ENCODE measurements at regions not wholly inside any gene's neighbourhood (a gene's known extent, or its start where the extent isn't known, plus 50 kb on each side); places are given as distances from the start of the nearest gene placed in this dataset.

DNA sequence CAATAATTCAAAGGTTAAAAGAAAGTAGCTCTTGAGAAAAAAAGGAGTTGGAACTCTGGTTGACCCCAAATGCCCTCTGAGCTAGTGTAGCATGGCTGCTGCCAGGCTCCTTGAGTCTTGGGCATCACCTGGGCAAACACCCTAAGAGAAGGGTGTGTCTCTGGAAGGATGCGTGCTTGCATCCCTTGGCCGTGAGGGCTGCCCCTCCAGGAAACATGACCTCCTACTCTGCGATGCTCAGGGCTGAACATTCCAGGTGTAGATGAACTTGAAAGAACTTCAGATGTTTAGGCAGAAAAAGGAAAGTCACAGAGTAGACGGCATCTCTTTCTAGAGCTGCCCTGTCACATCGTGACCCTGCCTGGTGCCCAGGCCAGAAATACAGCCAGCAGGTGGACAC lies 189.4 kb upstream of the TCERG1L start:
- Histone ChIP-seq H3K36me3 (ENCODE audit: low read depth, low read length) (no peaks in the 10 kb centered on the region), H3K79me2 (ENCODE audit: low read length) (no peaks in the 10 kb centered on the region), H3K27ac (ENCODE audit: low read length) (no peak overlapping the region), H2AFZ (ENCODE audit: low read length) (no peak overlapping the region), H3K4me1 (ENCODE audit: insufficient read depth, low read length) (no peaks in the 10 kb centered on the region), H3K9me3 (ENCODE audit: low read length) (no peaks in the 10 kb centered on the region), H3F3A (ENCODE audit: low read length, unreplicated experiment) (no peaks in the 10 kb centered on the region), H3K27me3 (ENCODE audit: low read length) (no peaks in the 10 kb centered on the region), H3K4me2 (ENCODE audit: low read length) (no peak overlapping the region), H3K9ac (ENCODE audit: low read length) (no peak overlapping the region), H4K20me1 (ENCODE audit: low read length) (no peaks in the 10 kb centered on the region), H3K4me3 (ENCODE audit: low read length) (no peak overlapping the region), H3K9me2 (replicated peaks; ENCODE audit: low read length) (no peaks in the 10 kb centered on the region)
- DNase-seq (no peak), ATAC-seq (no peak)
- ChIA-PET CTCF (no interaction called here), POLR2A (ENCODE audit: unreplicated experiment) (no interaction called here)
- BruUV-seq (replicated peaks) = no TSS peak
- intact Hi-C loops (cut with micrococcal nuclease) = no loop called here
- no peak for TF ChIP-seq EZH2phosphoT487 (IDR thresholded peaks at IDR 0.05; ENCODE audit: borderline replicate concordance, low read length)
- TF ChIP-seq, protein P1, sequence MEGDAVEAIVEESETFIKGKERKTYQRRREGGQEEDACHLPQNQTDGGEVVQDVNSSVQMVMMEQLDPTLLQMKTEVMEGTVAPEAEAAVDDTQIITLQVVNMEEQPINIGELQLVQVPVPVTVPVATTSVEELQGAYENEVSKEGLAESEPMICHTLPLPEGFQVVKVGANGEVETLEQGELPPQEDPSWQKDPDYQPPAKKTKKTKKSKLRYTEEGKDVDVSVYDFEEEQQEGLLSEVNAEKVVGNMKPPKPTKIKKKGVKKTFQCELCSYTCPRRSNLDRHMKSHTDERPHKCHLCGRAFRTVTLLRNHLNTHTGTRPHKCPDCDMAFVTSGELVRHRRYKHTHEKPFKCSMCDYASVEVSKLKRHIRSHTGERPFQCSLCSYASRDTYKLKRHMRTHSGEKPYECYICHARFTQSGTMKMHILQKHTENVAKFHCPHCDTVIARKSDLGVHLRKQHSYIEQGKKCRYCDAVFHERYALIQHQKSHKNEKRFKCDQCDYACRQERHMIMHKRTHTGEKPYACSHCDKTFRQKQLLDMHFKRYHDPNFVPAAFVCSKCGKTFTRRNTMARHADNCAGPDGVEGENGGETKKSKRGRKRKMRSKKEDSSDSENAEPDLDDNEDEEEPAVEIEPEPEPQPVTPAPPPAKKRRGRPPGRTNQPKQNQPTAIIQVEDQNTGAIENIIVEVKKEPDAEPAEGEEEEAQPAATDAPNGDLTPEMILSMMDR (conservative IDR thresholded peaks at IDR 0.05; ENCODE audit: low read depth, low read length) = no peak
- no peak for TF ChIP-seq EZH2 (IDR thresholded peaks at IDR 0.05; ENCODE audit: low read length, unreplicated experiment)

DNA sequence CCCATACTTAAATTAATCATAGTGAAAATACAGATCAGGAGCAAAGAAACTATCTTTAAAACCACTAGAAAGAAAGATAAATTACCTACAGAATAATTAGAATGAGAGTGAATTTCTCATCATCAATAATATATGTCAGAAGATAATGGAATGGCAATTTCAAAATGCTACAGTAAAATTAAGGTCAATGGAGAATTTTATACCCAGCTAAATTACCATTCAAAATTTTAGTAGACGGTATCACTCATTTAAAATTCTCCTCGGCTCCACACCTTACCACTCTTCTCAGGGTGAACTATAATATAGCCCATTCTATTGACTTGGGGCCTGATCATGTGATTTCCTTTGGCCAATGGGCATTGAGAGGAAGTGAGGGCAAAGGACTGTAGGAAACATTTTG lies 192.5 kb upstream of the TCERG1L start:
- ChIA-PET POLR2A (ENCODE audit: unreplicated experiment) (no interaction called here), CTCF (no interaction called here)
- Histone ChIP-seq H2AFZ (ENCODE audit: low read length) (no peak overlapping the region), H3K4me1 (ENCODE audit: insufficient read depth, low read length) (no peaks in the 10 kb centered on the region), H3K9me3 (ENCODE audit: low read length) (no peaks in the 10 kb centered on the region), H3K36me3 (ENCODE audit: low read depth, low read length) (no peaks in the 10 kb centered on the region), H4K20me1 (ENCODE audit: low read length) (no peaks in the 10 kb centered on the region), H3K27me3 (ENCODE audit: low read length) (no peaks in the 10 kb centered on the region), H3K4me3 (ENCODE audit: low read length) (no peak overlapping the region), H3K9ac (ENCODE audit: low read length) (no peak overlapping the region), H3K4me2 (ENCODE audit: low read length) (no peak overlapping the region), H3K79me2 (ENCODE audit: low read length) (no peaks in the 10 kb centered on the region), H3K27ac (ENCODE audit: low read length) (no peak overlapping the region), H3K9me2 (replicated peaks; ENCODE audit: low read length) (no peaks in the 10 kb centered on the region), H3F3A (ENCODE audit: low read length, unreplicated experiment) (no peaks in the 10 kb centered on the region)
- DNase-seq (no peak), ATAC-seq (no peak)
- no TSS peak for BruUV-seq (replicated peaks)
- no peak for TF ChIP-seq EZH2 (IDR thresholded peaks at IDR 0.05; ENCODE audit: low read length, unreplicated experiment)
- TF ChIP-seq EZH2phosphoT487 (IDR thresholded peaks at IDR 0.05; ENCODE audit: borderline replicate concordance, low read length) = no peak
- TF ChIP-seq, protein P1 (conservative IDR thresholded peaks at IDR 0.05; ENCODE audit: low read depth, low read length) = no peak
- intact Hi-C loops (cut with micrococcal nuclease) = no loop called here

- POLR2A ChIA-PET (ENCODE audit: unreplicated experiment) = no interaction called here
- no peaks in the 10 kb centered on the region for H4K20me1 ChIP-seq (ENCODE audit: low read length)
- H3K4me2 ChIP-seq (ENCODE audit: low read length) = no peak overlapping the region
- DNase-seq (no peak), ATAC-seq (no peak)
- no peaks in the 10 kb centered on the region for H3K36me3 ChIP-seq (ENCODE audit: low read depth, low read length)
- no peak overlapping the region for H3K4me3 ChIP-seq (ENCODE audit: low read length)
- H3K27me3 ChIP-seq (ENCODE audit: low read length) = no peaks in the 10 kb centered on the region
- BruUV-seq (replicated peaks) = no TSS peak
- H3K9me2 ChIP-seq (replicated peaks; ENCODE audit: low read length) = no peaks in the 10 kb centered on the region
- TF ChIP-seq EZH2phosphoT487 (IDR thresholded peaks at IDR 0.05; ENCODE audit: borderline replicate concordance, low read length) = no peak
- TF ChIP-seq, protein P1 (conservative IDR thresholded peaks at IDR 0.05; ENCODE audit: low read depth, low read length) = no peak
- TF ChIP-seq EZH2 (IDR thresholded peaks at IDR 0.05; ENCODE audit: low read length, unreplicated experiment) = no peak
- CTCF ChIA-PET = no interaction called here
- H3K4me1 ChIP-seq (ENCODE audit: insufficient read depth, low read length) = no peaks in the 10 kb centered on the region
- H3F3A ChIP-seq (ENCODE audit: low read length, unreplicated experiment) = no peaks in the 10 kb centered on the region
- intact Hi-C loops (cut with micrococcal nuclease) = no loop called here
- no peak overlapping the region for H3K27ac ChIP-seq (ENCODE audit: low read length)
- no peak overlapping the region for H2AFZ ChIP-seq (ENCODE audit: low read length)
- no peak overlapping the region for H3K9ac ChIP-seq (ENCODE audit: low read length)
- no peaks in the 10 kb centered on the region for H3K9me3 ChIP-seq (ENCODE audit: low read length)
- no peaks in the 10 kb centered on the region for H3K79me2 ChIP-seq (ENCODE audit: low read length)
These were observed 199.9 kb upstream of the TCERG1L start for GRCh38 chr10:131511391-131511790.
